ENCODE measurements at regions not wholly inside any gene's neighbourhood (a gene's known extent, or its start where the extent isn't known, plus 50 kb on each side); places are given as distances from the start of the nearest gene placed in this dataset.
A peak's percentile ranks its signal among the peaks of the same experiment; 100 is the strongest.

GRCh38 chr15:39172380-39173281, 408.2 kb upstream of the THBS1 start:
- Histone ChIP-seq H3K4me2 (ENCODE audit: insufficient read depth in 1 of 2, low read depth in 2 of 2, low read length in 2 of 2) (no peak overlapping the region; a peak in 2 of 4 replicates), H3K4ac (replicated peaks; ENCODE audit: insufficient read length, low read depth, low read length) (no peak overlapping the region), H2AFZ (ENCODE audit: low read length) (peak overlapping the region; percentile 99), H3K14ac (ENCODE audit: insufficient read length) (no peak overlapping the region), H2BK12ac (ENCODE audit: low read depth, low read length) (peak overlapping the region; percentile 56; the same call in 1 of the 2 replicates), H3K9ac (replicated peaks in 1 of 4; ENCODE audit: extremely low read depth in 1 of 4, low read depth in 3 of 4, low read length in 3 of 4) (peak overlapping the region in 1 of 4 experiments; percentile 33; a peak in 1 of 7 replicates), H3K79me1 (ENCODE audit: low read depth, low read length) (no peaks in the 10 kb centered on the region), H2BK120ac (replicated peaks; ENCODE audit: low read depth, low read length) (no peak overlapping the region), H3K4me1 (replicated peaks in 1 of 4; ENCODE audit: control insufficient read depth in 3 of 4, insufficient read depth in 4 of 4, low read length in 3 of 4) (peaks cover 5 to 17% (median 12%) of the 10 kb centered on the region in 4 experiments; a peak in 6 of 7 replicates), H4K20me1 (replicated peaks in 1 of 2; ENCODE audit: control insufficient read depth in 1 of 2, insufficient read depth in 2 of 2, low read length in 2 of 2) (no peaks in the 10 kb centered on the region), H2BK5ac (ENCODE audit: low read depth, low read length) (peak overlapping the region; percentile 53; the same call in 1 of the 2 replicates), H4K8ac (ENCODE audit: extremely low read depth, insufficient read depth, low read length) (0 out of 2 replicates have a peak overlapping the region, but pooled peaks have one; percentile 36), H2AK5ac (ENCODE audit: low read depth, low read length) (peak overlapping the region; percentile 18; the same call in 1 of the 2 replicates), H3K27ac (ENCODE audit: low read depth, low read length) (peak overlapping the region; percentile 67), H3K18ac (ENCODE audit: extremely low read depth, low read length) (peak overlapping the region; percentile 75; the same call in 1 of the 2 replicates), H3K27me3 (replicated peaks in 1 of 4; ENCODE audit: control insufficient read depth in 3 of 4, extremely low read depth in 1 of 4, insufficient read depth in 3 of 4, low read length in 3 of 4) (no peaks in the 10 kb centered on the region), H4K91ac (replicated peaks; ENCODE audit: insufficient read length, low read length) (peak overlapping the region; percentile 12), H3K36me3 (ENCODE audit: control insufficient read depth in 2 of 4, insufficient read depth in 4 of 4, low read length in 3 of 4) (no peaks in the 10 kb centered on the region), H3K79me2 (ENCODE audit: control insufficient read depth in 1 of 2, insufficient read depth in 2 of 2, low read length in 2 of 2) (no peaks in the 10 kb centered on the region), H3K4me3 (ENCODE audit: extremely low read depth in 1 of 4, insufficient read depth in 2 of 4, low read depth in 3 of 4, low read length in 4 of 4) (no peak overlapping the region), H3K56ac (replicated peaks; ENCODE audit: insufficient read length, low read depth, low read length) (no peak overlapping the region), H3K9me3 (ENCODE audit: insufficient read depth in 2 of 2, low read depth in 1 of 2, low read length in 1 of 2) (no peaks in the 10 kb centered on the region), H3K23me2 (ENCODE audit: low read depth, low read length) (no peaks in the 10 kb centered on the region; the same call in 1 of the 2 replicates), H2BK20ac (ENCODE audit: low read length) (0 out of 2 replicates have a peak overlapping the region, but pooled peaks have one; percentile 77), H2BK15ac (ENCODE audit: low read length) (0 out of 2 replicates have a peak overlapping the region, but pooled peaks have one; percentile 40), H3K23ac (ENCODE audit: insufficient read length) (no peak overlapping the region), H4K5ac (ENCODE audit: insufficient read length, low read depth, low read length) (no peak overlapping the region)
- TF ChIP-seq EGR1 (IDR thresholded peaks at IDR 0.05; ENCODE audit: borderline replicate concordance, low read depth, low read length) (no peak), ASH2L (IDR thresholded peaks at IDR 0.05; ENCODE audit: low read length) (peak; percentile 66)
- DNase-seq (ENCODE audit: low read depth in 1 of 2, low spot score in 2 of 2) (peak in 1 of 2 experiments; percentile 49), FAIRE-seq (no peak)
- POLR2A ChIA-PET (ENCODE audit: partially characterized antibody) = interaction anchor here (0.7 to 3.0 kb wide), 9 partner anchors 15 to 422 kb away, joined by 3 to 41 read pairs (median 4); partner anchors contain the start of gene THBS1
- CTCF ChIA-PET (ENCODE audit: partially characterized antibody) = interaction anchor here (0.6 to 2.6 kb wide), 34 partner anchors 11 to 626 kb away, joined by 3 to 13 read pairs (median 3); partner anchors contain the start of gene THBS1
- 76% methylated on average over 17 of the region's 17 CpGs; no CpG with 5 or more reads in 1 of the 2 experiments for WGBS, 2 experiments (ENCODE audit: extremely low coverage in 1 of 2, insufficient coverage in 1 of 2, insufficient read length in 1 of 2, insufficient replicate concordance in 2 of 2, low coverage in 1 of 2, low lambda C conversion rate in 2 of 2, missing lambda C conversion rate in 1 of 2)
